Dermis blood vessel endothelial cell (primary cell): ENCODE measurements at regions not wholly inside any gene's neighbourhood (a gene's known extent, or its start where the extent isn't known, plus 50 kb on each side); places are given as distances from the start of the nearest gene placed in this dataset.

Source experiments
- DNase-seq: peaks from one replicate; pipeline ENCODE4 v3.0.0; 2010

GRCh38 chr3:135755330-135756105 lies 210.0 kb upstream of the PPP2R3A start:
- DNase-seq: no peak

GRCh38 chr3:135756106-135756668 lies 209.3 kb upstream of the PPP2R3A start:
- DNase-seq: no peak

GRCh38 chr3:135757421-135757820 lies 208.1 kb upstream of the PPP2R3A start:
- no peak for DNase-seq

- no peak for DNase-seq
These were observed 206.6 kb upstream of the PPP2R3A start for GRCh38 chr3:135758961-135759360.

DNA sequence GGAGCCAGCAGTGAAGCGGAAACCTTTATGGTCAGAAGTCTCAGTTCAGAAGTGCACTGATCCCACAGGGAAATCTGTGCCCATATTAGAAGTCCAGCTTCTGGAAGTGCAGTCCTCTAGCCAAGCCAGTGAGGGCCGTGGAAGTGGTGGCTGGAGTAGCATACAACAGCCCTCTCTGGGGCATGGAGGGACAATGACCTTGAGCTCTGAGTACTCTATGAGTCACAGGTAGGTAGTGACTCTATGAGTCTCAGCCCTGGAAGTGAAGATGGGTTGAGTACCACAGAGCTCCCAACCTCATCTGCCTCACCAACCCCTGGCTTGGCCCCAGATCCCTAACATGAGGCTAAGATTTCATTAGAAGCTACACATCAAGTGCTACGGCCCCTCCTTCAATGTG lies 205.9 kb upstream of the PPP2R3A start:
- DNase-seq: no peak

DNA sequence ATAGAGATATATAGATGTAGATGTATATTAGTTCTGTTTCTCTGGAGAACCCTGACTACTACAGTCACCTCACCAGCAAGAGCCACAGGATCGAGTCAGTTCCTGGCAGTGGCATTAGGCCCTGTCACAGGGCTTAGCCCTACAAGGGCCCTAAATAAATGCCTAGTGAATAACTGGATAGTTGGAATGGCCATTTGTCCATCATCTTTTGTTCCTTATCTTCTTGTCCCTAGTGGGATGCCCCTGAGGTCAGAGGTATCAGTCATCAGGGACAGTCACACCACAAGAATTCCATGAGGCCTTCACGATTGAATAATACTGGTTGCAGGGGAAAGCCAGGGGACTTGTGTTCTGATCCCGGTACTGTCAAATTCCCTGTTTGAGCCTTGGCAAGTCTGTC lies 204.9 kb upstream of the PPP2R3A start:
- DNase-seq: no peak

GRCh38 chr3:135762188-135762856 lies 203.2 kb upstream of the PPP2R3A start:
- DNase-seq: no peak

- DNase-seq: no peak
These were observed 199.4 kb upstream of the PPP2R3A start for GRCh38 chr3:135766115-135766514.

DNA sequence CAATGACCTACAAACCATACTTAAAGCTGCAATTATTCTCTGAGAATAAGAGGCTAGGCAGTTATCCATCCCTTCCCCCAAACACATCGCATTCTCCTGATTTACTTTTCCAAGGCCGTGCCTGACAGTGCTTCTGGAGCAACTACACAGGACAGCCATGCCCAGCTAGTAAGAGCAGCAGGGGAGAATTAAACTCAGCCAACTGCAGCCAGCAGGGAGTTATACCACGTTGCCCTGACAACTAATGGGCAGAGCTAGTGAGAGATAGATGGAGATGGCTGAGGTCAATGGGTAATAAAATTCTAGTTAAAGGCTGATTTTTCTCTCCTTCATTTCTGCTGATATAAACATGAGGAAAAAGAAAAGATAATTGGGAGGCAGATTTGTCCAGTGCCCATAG lies 193.8 kb upstream of the PPP2R3A start:
- no peak for DNase-seq

DNA sequence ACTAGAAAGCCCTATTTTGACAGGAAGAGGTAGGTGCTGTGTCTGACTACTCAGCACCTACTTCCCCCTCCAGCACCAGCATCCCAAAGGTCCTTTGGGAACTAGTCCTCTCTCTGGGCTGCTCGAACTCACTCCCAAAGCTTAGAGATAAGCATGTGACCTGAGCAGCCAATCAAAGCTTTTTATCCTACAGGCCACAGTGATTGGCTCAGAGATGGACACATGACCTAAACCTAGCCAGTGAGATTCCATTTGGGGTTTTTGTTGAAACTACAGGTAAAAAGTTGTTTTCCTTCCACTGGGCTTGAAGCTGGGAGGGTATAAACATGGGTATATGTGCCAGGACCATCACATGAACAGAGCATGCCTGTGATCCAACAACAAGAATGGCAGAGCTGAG lies 186.5 kb upstream of the PPP2R3A start:
- DNase-seq: no peak

DNA sequence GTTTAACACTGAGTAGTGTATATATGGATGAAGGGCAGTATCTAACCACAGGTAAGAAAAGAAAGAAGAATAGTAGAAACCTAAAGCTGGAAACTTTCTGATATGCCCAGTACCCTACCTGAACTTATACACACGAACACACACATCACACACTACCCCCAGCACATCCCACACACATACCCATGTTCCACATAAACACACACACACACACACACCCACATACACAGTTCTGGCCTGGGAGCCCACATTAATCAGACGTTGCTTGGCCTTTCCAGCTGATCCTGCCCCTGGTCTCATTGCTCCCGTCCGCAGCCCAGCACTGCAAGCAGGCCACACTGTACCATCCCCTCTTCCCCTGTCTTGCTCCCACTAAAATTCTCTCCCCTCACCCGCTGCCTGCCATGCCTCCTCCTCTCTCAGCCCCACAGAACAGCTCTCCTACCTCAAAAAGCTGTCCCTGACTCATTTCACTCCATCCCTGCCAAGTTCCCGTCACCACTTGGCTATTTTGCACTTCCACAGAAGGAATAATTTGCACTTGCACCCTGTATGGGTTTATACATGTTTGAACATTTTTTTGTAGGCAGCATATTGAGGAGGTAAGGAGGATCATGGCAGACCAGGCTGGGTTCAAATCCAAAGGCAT lies 185.8 kb upstream of the PPP2R3A start:
- DNase-seq: no peak

DNA sequence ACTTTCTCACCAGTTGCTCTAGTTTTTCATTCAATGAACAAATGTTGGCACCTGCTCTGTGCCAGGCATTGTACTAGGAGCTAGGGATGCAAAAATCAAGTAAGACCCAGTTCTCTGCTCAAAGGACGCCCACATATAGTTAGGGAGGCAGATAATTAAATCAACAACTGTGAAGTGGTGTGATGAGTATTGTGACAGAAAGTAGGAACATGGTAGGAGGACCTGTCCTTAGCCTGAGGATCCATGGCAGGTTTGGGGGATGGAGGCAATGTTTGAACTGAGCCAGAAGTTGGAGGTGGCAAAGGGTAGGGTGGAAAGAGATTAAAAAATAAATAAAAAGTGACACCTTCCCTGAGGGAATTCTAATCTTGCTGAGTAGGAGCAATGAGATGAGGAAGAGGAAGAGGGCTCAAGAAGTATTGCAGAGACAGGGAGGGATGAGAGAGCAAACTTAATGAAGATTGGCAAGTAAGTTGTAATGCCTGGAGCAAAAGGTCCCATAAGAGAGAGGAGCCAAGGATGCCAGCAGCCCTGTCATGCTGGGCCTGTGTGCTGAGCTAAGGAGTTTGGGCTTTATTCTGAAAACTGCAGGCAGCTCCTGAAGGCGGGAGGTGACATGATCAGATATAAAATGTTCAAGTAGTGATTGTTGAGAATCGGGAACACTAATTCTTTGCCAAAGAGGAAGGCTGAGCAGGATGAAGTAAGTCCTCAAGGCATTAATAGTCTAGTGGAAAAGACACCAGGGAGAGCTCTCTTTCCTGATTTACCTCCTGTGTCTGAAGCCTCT lies 184.3 kb upstream of the PPP2R3A start:
- no peak for DNase-seq

- no peak for DNase-seq
These were observed 181.0 kb upstream of the PPP2R3A start for GRCh38 chr3:135784557-135784956.

DNA sequence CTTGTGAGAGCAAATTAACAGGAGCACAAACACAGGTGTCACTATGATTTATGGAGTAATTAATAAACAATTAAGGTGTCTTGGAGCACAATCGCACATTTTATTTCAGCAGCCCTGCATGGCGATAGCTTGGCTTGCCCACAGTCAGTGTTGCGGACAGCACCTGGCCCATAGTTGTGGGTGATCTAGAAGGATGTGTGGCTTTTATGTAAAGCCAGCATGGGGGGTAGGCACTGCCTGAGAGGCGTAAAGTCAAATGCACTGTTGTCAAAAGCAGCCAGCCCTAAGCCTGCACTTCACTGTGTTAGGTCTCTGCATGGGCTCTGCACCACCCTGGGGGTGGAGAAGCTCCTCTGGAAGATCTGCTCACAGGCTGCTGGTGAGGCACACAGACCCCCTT lies 177.4 kb upstream of the PPP2R3A start:
- no peak for DNase-seq

- no peak for DNase-seq
These were observed 176.6 kb upstream of the PPP2R3A start for GRCh38 chr3:135788978-135789377.

- DNase-seq: no peak
These were observed 173.4 kb upstream of the PPP2R3A start for GRCh38 chr3:135792174-135792573.

DNA sequence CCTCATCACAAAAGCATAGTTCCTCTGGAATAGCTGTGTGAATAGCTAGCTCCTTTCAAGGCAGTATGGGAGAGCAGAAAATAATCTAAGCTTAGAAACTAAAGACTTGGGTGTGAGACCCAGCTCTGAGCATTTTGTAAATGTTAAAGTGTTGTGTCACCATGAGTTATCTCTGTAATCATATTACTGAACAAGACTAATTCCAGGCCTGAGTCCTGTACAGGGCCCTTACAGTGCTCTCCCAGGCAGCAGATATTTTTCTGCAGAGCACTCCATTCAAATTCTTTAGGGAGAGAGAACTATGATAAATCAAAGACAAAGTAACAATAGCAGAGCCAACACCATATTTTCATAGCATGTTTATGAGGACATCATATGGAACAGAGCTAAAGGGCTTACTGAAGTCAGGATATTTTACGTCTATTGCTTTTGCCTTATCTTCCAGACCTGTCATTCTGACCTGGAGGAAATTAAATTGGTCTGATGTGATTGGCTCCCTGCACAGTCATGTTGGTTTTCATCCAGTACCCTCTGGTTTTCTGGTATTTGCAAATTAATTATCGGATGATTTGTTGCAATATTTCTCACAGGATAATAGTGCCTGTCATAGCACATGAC lies 172.6 kb upstream of the PPP2R3A start:
- no peak for DNase-seq

GRCh38 chr3:135800071-135800549 lies 165.4 kb upstream of the PPP2R3A start:
- DNase-seq: no peak

- DNase-seq: no peak
These were observed 164.5 kb upstream of the PPP2R3A start for GRCh38 chr3:135801018-135801417.

- no peak for DNase-seq
These were observed 163.4 kb upstream of the PPP2R3A start for GRCh38 chr3:135802171-135802570.

- no peak for DNase-seq
These were observed 162.4 kb upstream of the PPP2R3A start for GRCh38 chr3:135803028-135803692.

GRCh38 chr3:135805752-135806151 lies 159.8 kb upstream of the PPP2R3A start:
- DNase-seq: no peak
